ENCODE measurements at regions not wholly inside any gene's neighbourhood (a gene's known extent, or its start where the extent isn't known, plus 50 kb on each side); places are given as distances from the start of the nearest gene placed in this dataset.

DNA sequence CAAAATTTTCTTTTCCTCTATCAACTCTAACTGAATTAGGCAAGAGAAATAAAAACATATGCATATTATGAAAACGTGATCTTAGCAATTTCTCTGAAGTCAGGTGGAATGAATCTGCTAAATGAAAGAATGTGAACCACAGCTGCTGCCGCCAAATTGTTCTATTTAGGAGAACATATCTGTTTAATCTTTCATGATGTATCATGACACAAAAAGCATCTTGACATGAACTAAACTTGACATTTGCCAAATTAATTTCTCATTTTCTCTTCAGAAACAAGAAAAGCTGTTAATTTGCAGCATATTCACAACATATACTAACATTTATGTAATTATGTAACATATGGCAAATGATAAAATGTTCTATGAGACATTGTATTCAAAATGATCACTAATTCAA lies 1237.9 kb downstream of the TECRL start:
- DNase-seq (ENCODE audit: insufficient read length, low spot score, missing footprints) = no peak
- no peak overlapping the region for H2AFZ ChIP-seq (ENCODE audit: low read length)
- no peaks in the 10 kb centered on the region for H3K36me3 ChIP-seq (ENCODE audit: insufficient read depth, low read length)
- H3K79me2 ChIP-seq (ENCODE audit: insufficient read depth, low read length) = no peaks in the 10 kb centered on the region
- no peaks in the 10 kb centered on the region for H4K20me1 ChIP-seq (ENCODE audit: insufficient read depth, low read length)
- H3K4me2 ChIP-seq (ENCODE audit: insufficient read depth, low read length) = no peak overlapping the region
- TF ChIP-seq, protein P1, sequence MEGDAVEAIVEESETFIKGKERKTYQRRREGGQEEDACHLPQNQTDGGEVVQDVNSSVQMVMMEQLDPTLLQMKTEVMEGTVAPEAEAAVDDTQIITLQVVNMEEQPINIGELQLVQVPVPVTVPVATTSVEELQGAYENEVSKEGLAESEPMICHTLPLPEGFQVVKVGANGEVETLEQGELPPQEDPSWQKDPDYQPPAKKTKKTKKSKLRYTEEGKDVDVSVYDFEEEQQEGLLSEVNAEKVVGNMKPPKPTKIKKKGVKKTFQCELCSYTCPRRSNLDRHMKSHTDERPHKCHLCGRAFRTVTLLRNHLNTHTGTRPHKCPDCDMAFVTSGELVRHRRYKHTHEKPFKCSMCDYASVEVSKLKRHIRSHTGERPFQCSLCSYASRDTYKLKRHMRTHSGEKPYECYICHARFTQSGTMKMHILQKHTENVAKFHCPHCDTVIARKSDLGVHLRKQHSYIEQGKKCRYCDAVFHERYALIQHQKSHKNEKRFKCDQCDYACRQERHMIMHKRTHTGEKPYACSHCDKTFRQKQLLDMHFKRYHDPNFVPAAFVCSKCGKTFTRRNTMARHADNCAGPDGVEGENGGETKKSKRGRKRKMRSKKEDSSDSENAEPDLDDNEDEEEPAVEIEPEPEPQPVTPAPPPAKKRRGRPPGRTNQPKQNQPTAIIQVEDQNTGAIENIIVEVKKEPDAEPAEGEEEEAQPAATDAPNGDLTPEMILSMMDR (IDR thresholded peaks at IDR 0.05; ENCODE audit: extremely low read depth, low read depth, low read length) = no peak
- no peaks in the 10 kb centered on the region for H3K27me3 ChIP-seq (ENCODE audit: insufficient read depth, low read length)
- H3K27ac ChIP-seq (ENCODE audit: low read depth, low read length) = no peak overlapping the region
- H3K9me3 ChIP-seq (ENCODE audit: low read depth, low read length) = peaks cover 2% of the 10 kb centered on the region
- no peak overlapping the region for H3K4me3 ChIP-seq (ENCODE audit: insufficient read depth, low read length)
- H3K4me1 ChIP-seq (ENCODE audit: insufficient read depth, low read length) = no peaks in the 10 kb centered on the region

DNA sequence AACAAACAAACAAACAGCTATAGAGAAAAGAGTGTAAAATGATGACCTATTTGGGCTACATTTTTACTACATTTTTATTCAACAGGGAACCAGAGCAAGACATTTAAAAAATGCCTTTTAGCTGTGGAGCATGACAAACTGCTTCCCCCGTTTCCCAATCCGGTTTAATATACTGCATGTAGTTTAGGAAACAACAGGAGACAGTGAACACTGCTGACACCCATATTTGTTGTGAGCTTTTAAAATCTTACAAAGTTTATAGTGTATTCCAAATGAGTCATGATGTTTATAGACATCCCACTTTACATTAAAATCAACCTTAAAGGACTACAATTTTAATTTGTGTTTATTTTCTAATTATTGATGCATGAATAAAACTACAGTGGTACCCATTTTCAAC lies 1238.3 kb downstream of the TECRL start:
- Histone ChIP-seq H3K79me2 (ENCODE audit: insufficient read depth, low read length) (no peaks in the 10 kb centered on the region), H3K27me3 (ENCODE audit: insufficient read depth, low read length) (no peaks in the 10 kb centered on the region), H3K9me3 (ENCODE audit: low read depth, low read length) (peaks cover 2% of the 10 kb centered on the region), H3K36me3 (ENCODE audit: insufficient read depth, low read length) (no peaks in the 10 kb centered on the region), H3K4me2 (ENCODE audit: insufficient read depth, low read length) (no peak overlapping the region), H4K20me1 (ENCODE audit: insufficient read depth, low read length) (no peaks in the 10 kb centered on the region), H3K27ac (ENCODE audit: low read depth, low read length) (no peak overlapping the region), H3K4me1 (ENCODE audit: insufficient read depth, low read length) (no peaks in the 10 kb centered on the region), H2AFZ (ENCODE audit: low read length) (no peak overlapping the region), H3K4me3 (ENCODE audit: insufficient read depth, low read length) (no peak overlapping the region)
- DNase-seq (ENCODE audit: insufficient read length, low spot score, missing footprints) = no peak
- TF ChIP-seq, protein P1 (IDR thresholded peaks at IDR 0.05; ENCODE audit: extremely low read depth, low read depth, low read length) = no peak

DNA sequence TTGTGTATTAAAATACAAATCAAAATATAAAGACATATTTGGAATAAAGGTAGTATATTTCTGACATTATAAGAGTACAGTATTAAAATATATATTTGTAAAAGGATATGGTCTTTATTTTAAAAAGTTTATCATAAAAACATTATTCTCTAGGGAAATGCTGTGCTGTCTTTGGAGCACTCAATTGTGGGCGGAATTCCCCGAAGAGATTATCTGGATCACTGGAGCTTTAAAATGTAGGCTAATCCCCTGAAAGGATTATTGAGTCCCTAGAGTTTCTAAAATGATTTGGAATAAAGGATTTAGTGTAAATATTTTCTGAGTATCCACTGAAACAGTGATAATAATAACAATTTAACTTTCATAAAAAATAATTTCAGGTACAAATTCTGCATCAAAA lies 1239.4 kb downstream of the TECRL start:
- peaks cover 2% of the 10 kb centered on the region for H3K9me3 ChIP-seq (ENCODE audit: low read depth, low read length)
- no peaks in the 10 kb centered on the region for H3K27me3 ChIP-seq (ENCODE audit: insufficient read depth, low read length)
- H4K20me1 ChIP-seq (ENCODE audit: insufficient read depth, low read length) = no peaks in the 10 kb centered on the region
- no peak overlapping the region for H3K27ac ChIP-seq (ENCODE audit: low read depth, low read length)
- no peak for DNase-seq (ENCODE audit: insufficient read length, low spot score, missing footprints)
- H3K36me3 ChIP-seq (ENCODE audit: insufficient read depth, low read length) = no peaks in the 10 kb centered on the region
- H3K4me3 ChIP-seq (ENCODE audit: insufficient read depth, low read length) = no peak overlapping the region
- TF ChIP-seq, protein P1 (IDR thresholded peaks at IDR 0.05; ENCODE audit: extremely low read depth, low read depth, low read length) = no peak
- no peaks in the 10 kb centered on the region for H3K4me1 ChIP-seq (ENCODE audit: insufficient read depth, low read length)
- H3K4me2 ChIP-seq (ENCODE audit: insufficient read depth, low read length) = no peak overlapping the region
- H2AFZ ChIP-seq (ENCODE audit: low read length) = no peak overlapping the region
- no peaks in the 10 kb centered on the region for H3K79me2 ChIP-seq (ENCODE audit: insufficient read depth, low read length)

DNA sequence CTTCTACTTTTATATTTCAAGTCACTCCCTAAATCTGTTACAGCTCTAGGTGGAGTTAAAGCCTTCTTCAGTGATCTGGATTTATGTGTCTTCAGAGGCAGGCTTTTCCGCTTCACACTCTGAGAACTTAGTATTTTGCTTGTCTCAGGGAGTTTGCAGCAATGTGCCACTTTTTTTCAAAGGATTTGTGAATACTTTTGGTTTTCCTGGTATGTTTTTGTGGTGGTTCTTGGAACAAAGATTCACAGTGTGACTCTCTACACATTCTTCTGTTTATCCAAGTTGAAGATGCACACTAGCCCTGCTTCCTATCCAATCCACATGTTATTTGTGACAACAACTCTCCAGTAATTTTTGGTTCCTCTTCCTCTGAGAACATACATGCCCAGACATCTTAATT lies 1253.7 kb downstream of the TECRL start:
- Histone ChIP-seq H4K20me1 (ENCODE audit: insufficient read depth, low read length) (no peaks in the 10 kb centered on the region), H3K4me3 (ENCODE audit: insufficient read depth, low read length) (no peak overlapping the region), H3K9me3 (ENCODE audit: low read depth, low read length) (peaks cover 2% of the 10 kb centered on the region), H3K27ac (ENCODE audit: low read depth, low read length) (no peak overlapping the region), H3K4me1 (ENCODE audit: insufficient read depth, low read length) (no peaks in the 10 kb centered on the region), H2AFZ (ENCODE audit: low read length) (no peak overlapping the region), H3K4me2 (ENCODE audit: insufficient read depth, low read length) (no peak overlapping the region), H3K79me2 (ENCODE audit: insufficient read depth, low read length) (no peaks in the 10 kb centered on the region), H3K36me3 (ENCODE audit: insufficient read depth, low read length) (no peaks in the 10 kb centered on the region), H3K27me3 (ENCODE audit: insufficient read depth, low read length) (no peaks in the 10 kb centered on the region)
- TF ChIP-seq, protein P1 (IDR thresholded peaks at IDR 0.05; ENCODE audit: extremely low read depth, low read depth, low read length) = no peak
- peak; percentile 1 for DNase-seq (ENCODE audit: insufficient read length, low spot score, missing footprints)

Measured in osteoblast (primary cell).